MM.1S (cell line): ENCODE measurements at regions not wholly inside any gene's neighbourhood (a gene's known extent, or its start where the extent isn't known, plus 50 kb on each side); places are given as distances from the start of the nearest gene placed in this dataset.

Source experiments
- EZH2 ChIP-seq: fragments of 300-600 bp; sonication (generic); optimal IDR thresholded peaks from 2 replicates; pipeline ENCODE3; 2017; ENCODE audit warnings: low read depth, mild to moderate bottlenecking, antibody characterized with exemption, low read length, mixed read lengths
- TF ChIP-seq, protein P1 (sequence below): fragments of 300-600 bp; sonication (generic); IDR thresholded peaks from 2 replicates; pipeline ENCODE4 v1.5.1; 2016; ENCODE audit warnings: antibody characterized with exemption, low read length, mixed read lengths

GRCh38 chr7:51772190-51772589 lies 455.6 kb upstream of the COBL start:
- TF ChIP-seq, protein P1, sequence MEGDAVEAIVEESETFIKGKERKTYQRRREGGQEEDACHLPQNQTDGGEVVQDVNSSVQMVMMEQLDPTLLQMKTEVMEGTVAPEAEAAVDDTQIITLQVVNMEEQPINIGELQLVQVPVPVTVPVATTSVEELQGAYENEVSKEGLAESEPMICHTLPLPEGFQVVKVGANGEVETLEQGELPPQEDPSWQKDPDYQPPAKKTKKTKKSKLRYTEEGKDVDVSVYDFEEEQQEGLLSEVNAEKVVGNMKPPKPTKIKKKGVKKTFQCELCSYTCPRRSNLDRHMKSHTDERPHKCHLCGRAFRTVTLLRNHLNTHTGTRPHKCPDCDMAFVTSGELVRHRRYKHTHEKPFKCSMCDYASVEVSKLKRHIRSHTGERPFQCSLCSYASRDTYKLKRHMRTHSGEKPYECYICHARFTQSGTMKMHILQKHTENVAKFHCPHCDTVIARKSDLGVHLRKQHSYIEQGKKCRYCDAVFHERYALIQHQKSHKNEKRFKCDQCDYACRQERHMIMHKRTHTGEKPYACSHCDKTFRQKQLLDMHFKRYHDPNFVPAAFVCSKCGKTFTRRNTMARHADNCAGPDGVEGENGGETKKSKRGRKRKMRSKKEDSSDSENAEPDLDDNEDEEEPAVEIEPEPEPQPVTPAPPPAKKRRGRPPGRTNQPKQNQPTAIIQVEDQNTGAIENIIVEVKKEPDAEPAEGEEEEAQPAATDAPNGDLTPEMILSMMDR, result no peak
- no peak for TF ChIP-seq EZH2
